ENCODE measurements at regions not wholly inside any gene's neighbourhood (a gene's known extent, or its start where the extent isn't known, plus 50 kb on each side); places are given as distances from the start of the nearest gene placed in this dataset.
"Not testable (repeated sequence)": the region's sequence is repeated elsewhere in the genome, so short reads cannot be mapped to it uniquely, and the experiment has no call there.

GRCh38 chr9:41367301-41367700 lies 178.2 kb upstream of the ZNG1F start:
- H3K9me3 ChIP-seq (ENCODE audit: insufficient read depth, low read length); H3K27me3 ChIP-seq (ENCODE audit: insufficient read depth, insufficient read length); H3K4me1 ChIP-seq (ENCODE audit: insufficient read depth, insufficient read length); H3K36me3 ChIP-seq (ENCODE audit: insufficient read depth, insufficient read length, low read length); H3K4me3 ChIP-seq (ENCODE audit: insufficient read length, low read depth); H3K9ac ChIP-seq (ENCODE audit: insufficient read length, low read depth); DNase-seq (ENCODE audit: low read depth, low spot score): not testable (repeated sequence)

DNA sequence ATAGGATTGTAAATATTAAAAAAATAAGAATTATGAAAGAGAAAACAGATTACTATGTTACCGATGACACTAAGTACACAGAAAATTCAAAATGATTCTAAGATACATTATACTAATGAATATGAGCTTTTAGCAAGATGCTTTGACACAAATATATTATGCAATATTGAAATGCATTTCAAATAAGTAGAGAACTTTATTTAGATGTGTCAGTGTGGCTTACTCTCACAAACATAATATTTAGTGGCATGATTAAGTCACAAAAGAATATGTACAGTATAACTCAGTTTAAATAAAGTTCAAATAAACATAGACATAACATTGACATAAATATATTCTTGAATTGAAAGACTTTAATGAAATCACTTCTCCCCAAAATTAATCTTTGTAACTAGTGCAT lies 172.7 kb upstream of the ZNG1F start:
- H3K9ac ChIP-seq (ENCODE audit: insufficient read length, low read depth); H3K4me3 ChIP-seq (ENCODE audit: insufficient read length, low read depth); H3K36me3 ChIP-seq (ENCODE audit: insufficient read depth, insufficient read length, low read length); H3K27me3 ChIP-seq (ENCODE audit: insufficient read depth, insufficient read length); H3K9me3 ChIP-seq (ENCODE audit: insufficient read depth, low read length); DNase-seq (ENCODE audit: low read depth, low spot score); H3K4me1 ChIP-seq (ENCODE audit: insufficient read depth, insufficient read length): not testable (repeated sequence)

GRCh38 chr9:41359116-41359515 lies 170.0 kb upstream of the ZNG1F start:
- not testable (repeated sequence) for H3K36me3 ChIP-seq (ENCODE audit: insufficient read depth, insufficient read length, low read length); H3K9me3 ChIP-seq (ENCODE audit: insufficient read depth, low read length); H3K27me3 ChIP-seq (ENCODE audit: insufficient read depth, insufficient read length); H3K4me1 ChIP-seq (ENCODE audit: insufficient read depth, insufficient read length); DNase-seq (ENCODE audit: low read depth, low spot score)
- Histone ChIP-seq H3K9ac (ENCODE audit: insufficient read length, low read depth) (peak overlapping the region; percentile 72), H3K4me3 (ENCODE audit: insufficient read length, low read depth) (peak overlapping the region; percentile 54)

GRCh38 chr9:41358682-41359081 lies 169.6 kb upstream of the ZNG1F start:
- not testable (repeated sequence) for H3K36me3 ChIP-seq (ENCODE audit: insufficient read depth, insufficient read length, low read length); H3K9me3 ChIP-seq (ENCODE audit: insufficient read depth, low read length); H3K4me1 ChIP-seq (ENCODE audit: insufficient read depth, insufficient read length); H3K27me3 ChIP-seq (ENCODE audit: insufficient read depth, insufficient read length)
- H3K4me3 ChIP-seq (ENCODE audit: insufficient read length, low read depth) = peak overlapping the region; percentile 54
- H3K9ac ChIP-seq (ENCODE audit: insufficient read length, low read depth) = peak overlapping the region; percentile 32
- peak; percentile 18 for DNase-seq (ENCODE audit: low read depth, low spot score)

- not testable (repeated sequence) for H3K9ac ChIP-seq (ENCODE audit: insufficient read length, low read depth)
These were observed 168.8 kb upstream of the ZNG1F start for GRCh38 chr9:41357918-41358404.

GRCh38 chr9:41357350-41357748 lies 168.2 kb upstream of the ZNG1F start:
- H3K36me3 ChIP-seq (ENCODE audit: insufficient read depth, insufficient read length, low read length); H3K9me3 ChIP-seq (ENCODE audit: insufficient read depth, low read length); H3K4me1 ChIP-seq (ENCODE audit: insufficient read depth, insufficient read length); H3K27me3 ChIP-seq (ENCODE audit: insufficient read depth, insufficient read length); H3K9ac ChIP-seq (ENCODE audit: insufficient read length, low read depth); DNase-seq (ENCODE audit: low read depth, low spot score); H3K4me3 ChIP-seq (ENCODE audit: insufficient read length, low read depth): not testable (repeated sequence)

More at GRCh38 chr9:41357918-41358404, 168.8 kb upstream of the ZNG1F start:
- DNase-seq (ENCODE audit: low read depth, low spot score); H3K9me3 ChIP-seq (ENCODE audit: insufficient read depth, low read length); H3K4me1 ChIP-seq (ENCODE audit: insufficient read depth, insufficient read length); H3K27me3 ChIP-seq (ENCODE audit: insufficient read depth, insufficient read length); H3K36me3 ChIP-seq (ENCODE audit: insufficient read depth, insufficient read length, low read length); H3K4me3 ChIP-seq (ENCODE audit: insufficient read length, low read depth): not testable (repeated sequence)

DNA sequence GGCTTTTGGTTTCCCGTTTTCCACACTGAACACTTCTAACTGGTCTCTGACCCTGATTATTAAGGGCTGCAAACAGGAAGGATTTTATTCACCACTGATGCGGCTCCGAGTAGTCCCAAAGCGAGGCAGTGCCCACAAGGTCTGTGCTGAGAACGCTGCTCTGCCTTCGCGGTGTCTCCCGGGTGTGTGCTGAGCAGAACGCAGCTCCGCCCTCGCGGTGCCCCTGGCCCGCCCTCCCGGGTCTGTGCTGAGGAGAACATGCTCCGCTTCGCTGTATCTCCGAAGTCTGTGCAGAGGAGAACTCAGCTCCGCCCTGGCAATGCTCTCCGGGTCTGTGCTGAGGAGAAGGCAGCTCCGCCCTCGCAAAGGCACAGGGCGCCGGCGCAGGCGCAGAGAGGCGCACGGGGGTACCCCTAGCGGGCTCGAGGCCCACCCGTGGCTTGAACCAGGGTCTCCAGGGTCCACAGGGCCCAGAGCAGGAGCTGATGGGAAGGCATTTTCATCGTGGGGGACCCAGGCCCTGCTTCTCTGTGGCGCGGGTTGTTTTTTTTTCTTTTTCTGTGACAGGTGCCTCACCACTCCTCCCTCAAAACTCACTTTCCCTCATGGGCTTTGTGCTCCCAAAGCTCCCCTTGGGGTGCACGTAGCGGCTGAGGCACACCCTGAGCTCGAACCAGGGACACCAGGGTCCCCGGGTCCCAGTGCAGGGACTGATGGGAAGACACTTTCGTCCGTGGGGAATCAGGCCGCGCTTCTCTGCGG lies 167.7 kb upstream of the ZNG1F start:
- not testable (repeated sequence) for H3K36me3 ChIP-seq (ENCODE audit: insufficient read depth, insufficient read length, low read length); H3K4me1 ChIP-seq (ENCODE audit: insufficient read depth, insufficient read length); H3K27me3 ChIP-seq (ENCODE audit: insufficient read depth, insufficient read length); H3K9ac ChIP-seq (ENCODE audit: insufficient read length, low read depth); H3K4me3 ChIP-seq (ENCODE audit: insufficient read length, low read depth); H3K9me3 ChIP-seq (ENCODE audit: insufficient read depth, low read length); DNase-seq (ENCODE audit: low read depth, low spot score)

GRCh38 chr9:41355712-41356450 lies 166.8 kb upstream of the ZNG1F start:
- DNase-seq (ENCODE audit: low read depth, low spot score); H3K9ac ChIP-seq (ENCODE audit: insufficient read length, low read depth); H3K4me3 ChIP-seq (ENCODE audit: insufficient read length, low read depth); H3K27me3 ChIP-seq (ENCODE audit: insufficient read depth, insufficient read length); H3K36me3 ChIP-seq (ENCODE audit: insufficient read depth, insufficient read length, low read length); H3K4me1 ChIP-seq (ENCODE audit: insufficient read depth, insufficient read length); H3K9me3 ChIP-seq (ENCODE audit: insufficient read depth, low read length): not testable (repeated sequence)

GRCh38 chr9:41354978-41355377 lies 165.9 kb upstream of the ZNG1F start:
- not testable (repeated sequence) for H3K27me3 ChIP-seq (ENCODE audit: insufficient read depth, insufficient read length); H3K36me3 ChIP-seq (ENCODE audit: insufficient read depth, insufficient read length, low read length); H3K9ac ChIP-seq (ENCODE audit: insufficient read length, low read depth); H3K9me3 ChIP-seq (ENCODE audit: insufficient read depth, low read length); H3K4me1 ChIP-seq (ENCODE audit: insufficient read depth, insufficient read length); DNase-seq (ENCODE audit: low read depth, low spot score); H3K4me3 ChIP-seq (ENCODE audit: insufficient read length, low read depth)

DNA sequence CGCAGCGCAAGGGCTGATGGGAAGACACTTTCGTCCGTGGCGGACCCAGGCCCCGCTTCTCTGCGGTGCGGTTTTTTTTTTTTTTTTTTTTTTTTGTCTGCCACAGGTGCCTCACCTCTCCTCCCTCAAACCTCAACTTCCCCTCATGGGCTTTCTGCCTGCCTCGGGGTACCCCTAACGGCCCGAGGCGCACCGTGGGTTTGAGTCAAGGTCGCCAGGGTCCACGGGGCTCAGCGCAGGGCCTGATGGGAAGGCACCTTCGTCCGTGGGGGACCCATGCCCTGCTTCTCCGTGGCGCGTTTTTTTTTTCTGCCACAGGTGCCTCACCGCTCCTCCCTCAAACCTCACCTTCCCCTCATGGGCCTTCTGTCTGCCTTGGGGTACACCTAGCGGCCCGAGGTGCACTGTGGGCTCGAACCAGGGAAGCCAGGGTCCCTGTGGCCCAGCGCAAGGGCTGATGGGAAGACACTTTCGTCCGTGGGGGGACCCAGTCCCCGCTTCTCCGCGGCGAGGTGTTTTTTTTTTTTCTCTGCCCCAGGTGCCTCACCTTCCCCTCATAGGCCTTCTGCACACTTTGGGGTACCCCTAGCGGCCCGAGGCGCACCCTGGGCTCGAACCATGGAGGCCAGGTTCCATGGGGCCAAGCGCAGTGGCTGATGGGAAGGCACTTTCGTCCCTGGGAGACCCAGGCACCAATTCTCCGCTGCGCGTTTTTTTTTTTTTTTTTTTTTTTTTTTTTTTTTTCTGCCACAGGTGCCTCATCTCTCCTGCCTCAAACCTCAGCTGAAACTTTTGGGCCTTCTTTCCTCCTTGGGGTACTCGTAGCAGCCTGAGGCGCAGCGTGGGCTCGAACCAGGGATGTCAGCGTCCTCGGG lies 165.2 kb upstream of the ZNG1F start:
- H3K4me3 ChIP-seq (ENCODE audit: insufficient read length, low read depth); H3K4me1 ChIP-seq (ENCODE audit: insufficient read depth, insufficient read length); H3K27me3 ChIP-seq (ENCODE audit: insufficient read depth, insufficient read length); H3K9me3 ChIP-seq (ENCODE audit: insufficient read depth, low read length); H3K36me3 ChIP-seq (ENCODE audit: insufficient read depth, insufficient read length, low read length); DNase-seq (ENCODE audit: low read depth, low spot score); H3K9ac ChIP-seq (ENCODE audit: insufficient read length, low read depth): not testable (repeated sequence)

DNA sequence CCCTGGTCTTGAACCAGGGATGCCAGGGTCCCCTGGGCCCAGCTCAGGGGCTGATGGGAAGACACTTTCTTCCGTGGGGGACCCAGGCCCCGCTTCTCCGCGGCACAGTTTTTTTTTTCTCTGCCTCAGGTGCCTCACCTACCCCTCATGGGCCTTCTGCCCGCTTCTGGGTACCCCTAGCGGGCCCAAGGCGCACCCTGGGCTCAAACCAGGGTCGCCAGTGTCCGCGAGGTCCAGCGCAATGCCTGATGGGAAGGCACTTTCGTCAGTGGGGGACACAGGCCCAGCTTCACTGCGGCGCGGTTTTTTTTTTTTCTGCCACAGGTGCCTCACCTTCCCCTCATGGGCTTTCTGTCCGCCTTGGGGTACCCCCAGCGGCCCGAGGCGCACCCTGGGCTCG lies 163.9 kb upstream of the ZNG1F start:
- not testable (repeated sequence) for H3K4me3 ChIP-seq (ENCODE audit: insufficient read length, low read depth); H3K4me1 ChIP-seq (ENCODE audit: insufficient read depth, insufficient read length); H3K36me3 ChIP-seq (ENCODE audit: insufficient read depth, insufficient read length, low read length); H3K27me3 ChIP-seq (ENCODE audit: insufficient read depth, insufficient read length); H3K9me3 ChIP-seq (ENCODE audit: insufficient read depth, low read length); DNase-seq (ENCODE audit: low read depth, low spot score); H3K9ac ChIP-seq (ENCODE audit: insufficient read length, low read depth)

Data from NT2/D1 (cell line).